Fibroblast of peridontal ligament (primary cell): ENCODE measurements at regions not wholly inside any gene's neighbourhood (a gene's known extent, or its start where the extent isn't known, plus 50 kb on each side); places are given as distances from the start of the nearest gene placed in this dataset.
A peak's percentile ranks its signal among the peaks of the same experiment; 100 is the strongest.
"Not testable (repeated sequence)": the region's sequence is repeated elsewhere in the genome, so short reads cannot be mapped to it uniquely, and the experiment has no call there.

Experiments
- DNase-seq: peaks from one replicate; pipeline ENCODE4 v3.0.0-alpha.2; 2010; ENCODE audit errors: extremely low read depth

GRCh38 chr3:112765531-112765930 is 81.1 kb downstream of the CD200R1L start:
- no peak for DNase-seq

- DNase-seq, result no peak
Measured at GRCh38 chr3:112763258-112763657, 83.4 kb downstream of the CD200R1L start.

GRCh38 chr3:112761062-112761638 is 85.5 kb downstream of the CD200R1L start:
- DNase-seq, result no peak

GRCh38 chr3:112759681-112760080 is 87.0 kb downstream of the CD200R1L start:
- no peak for DNase-seq

GRCh38 chr3:112759210-112759609 is 87.5 kb downstream of the CD200R1L start:
- no peak for DNase-seq

GRCh38 chr3:112757197-112757596 is 89.5 kb downstream of the CD200R1L start:
- no peak for DNase-seq

- DNase-seq, result no peak
Measured at GRCh38 chr3:112755845-112756613, 90.6 kb downstream of the CD200R1L start.

- not testable (repeated sequence) for DNase-seq
Measured at GRCh38 chr3:112755046-112755445, 91.6 kb downstream of the CD200R1L start.

- peak; percentile 40 for DNase-seq
Measured at GRCh38 chr3:112751564-112752512, 94.8 kb downstream of the CD200R1L start.

GRCh38 chr3:112751061-112751460 is 95.6 kb downstream of the CD200R1L start:
- DNase-seq, result no peak

- no peak for DNase-seq
Measured at GRCh38 chr3:112747624-112748023, 99.0 kb downstream of the CD200R1L start.

GRCh38 chr3:112746675-112747280 is 99.9 kb downstream of the CD200R1L start:
- no peak for DNase-seq

- DNase-seq, result no peak
Measured at GRCh38 chr3:112745567-112746248, 101.0 kb downstream of the CD200R1L start.

- DNase-seq, result peak; percentile 65
Measured at GRCh38 chr3:112744825-112745566, 101.7 kb downstream of the CD200R1L start.

GRCh38 chr3:112744106-112744505 is 102.6 kb downstream of the CD200R1L start:
- DNase-seq, result no peak

GRCh38 chr3:112742934-112743333 is 102.0 kb upstream of the CCDC80 start:
- DNase-seq, result no peak

- DNase-seq, result no peak
Measured at GRCh38 chr3:112741983-112742382, 101.0 kb upstream of the CCDC80 start.

GRCh38 chr3:112740835-112741234 is 99.9 kb upstream of the CCDC80 start:
- no peak for DNase-seq

- DNase-seq, result peak; percentile 41
Measured at GRCh38 chr3:112739252-112739965, 98.5 kb upstream of the CCDC80 start.

- no peak for DNase-seq
Measured at GRCh38 chr3:112738366-112738765, 97.4 kb upstream of the CCDC80 start.
